OCI-LY7 (cell line): ENCODE measurements at regions not wholly inside any gene's neighbourhood (a gene's known extent, or its start where the extent isn't known, plus 50 kb on each side); places are given as distances from the start of the nearest gene placed in this dataset.
"Not testable (repeated sequence)": the region's sequence is repeated elsewhere in the genome, so short reads cannot be mapped to it uniquely, and the experiment has no call there.

ENCODE experiments used
- BruUV-seq: library from RNA; stranded (reverse); fragments of 400-500 nt; replicated peaks from 2 replicates; lab custom pipeline; 2021; lab: Mats Ljungman, UMichigan
- CTCF ChIA-PET: fragments of 300-600 bp; sonication (Branson Sonifier 250); formaldehyde crosslinking; loops from one replicate; lab custom pipeline; 2022; ENCODE audit warnings: antibody characterized with exemption; ENCODE audit not compliant: unreplicated experiment; lab: Charles Lee
- POLR2A ChIA-PET: fragments of 300-600 bp; sonication (Branson Sonifier 250); formaldehyde crosslinking; loops from one replicate; lab custom pipeline; 2022; ENCODE audit warnings: antibody characterized with exemption; lab: Charles Lee
- DNase-seq: peaks from one replicate; pipeline ENCODE4 v3.0.0-alpha.2; 2015; ENCODE audit warnings: low spot score
- H2AFZ ChIP-seq: fragments of 200-600 bp; sonication (generic), shearing (Covaris generic); 2 replicates; pipeline ENCODE4 v1.6.1; 2014; ENCODE audit warnings: mild to moderate bottlenecking, antibody characterized with exemption, low read length, moderate library complexity
- H3K27ac ChIP-seq: fragments of 200-600 bp; sonication (generic); 2 replicates; pipeline ENCODE4 v1.5.1; 2014; ENCODE audit warnings: mixed run types, low read depth, mild to moderate bottlenecking, moderate library complexity, low read length, inconsistent platforms; ENCODE audit not compliant: poor library complexity, severe bottlenecking
- H3K36me3 ChIP-seq: fragments of 200-600 bp; sonication (generic); 2 replicates; pipeline ENCODE4 v1.6.1; 2014; ENCODE audit warnings: mild to moderate bottlenecking, antibody characterized with exemption, low read length, moderate library complexity, mixed read lengths; ENCODE audit not compliant: insufficient read depth
- H3K4me1 ChIP-seq: fragments of 200-600 bp; sonication (generic); 2 replicates; pipeline ENCODE4 v1.5.1; 2014; ENCODE audit warnings: mild to moderate bottlenecking, low read length; ENCODE audit not compliant: insufficient read depth, poor library complexity, severe bottlenecking
- H3K4me2 ChIP-seq: fragments of 200-600 bp; sonication (generic); 2 replicates; pipeline ENCODE4 v1.6.1; 2014; ENCODE audit warnings: mild to moderate bottlenecking, low read length
- H3K4me3 ChIP-seq: fragments of 200-600 bp; sonication (generic); 2 replicates; pipeline ENCODE4 v1.5.1; 2014; ENCODE audit warnings: mild to moderate bottlenecking, low read depth, low read length; ENCODE audit not compliant: poor library complexity, severe bottlenecking
- H3K79me2 ChIP-seq: fragments of 200-600 bp; sonication (generic); 2 replicates; pipeline ENCODE4 v1.6.1; 2016; ENCODE audit warnings: low read depth, mild to moderate bottlenecking, low read length, moderate library complexity, mixed read lengths; ENCODE audit not compliant: insufficient read depth
- H3K9me2 ChIP-seq: fragments of 200-600 bp; sonication (generic); 2 replicates; pipeline ENCODE4 v1.6.1; 2016; ENCODE audit warnings: mild to moderate bottlenecking, low read length, mixed read lengths; ENCODE audit not compliant: insufficient read depth
- H3K9me3 ChIP-seq: fragments of 200-600 bp; sonication (generic); 2 replicates; pipeline ENCODE4 v1.6.1; 2014; ENCODE audit warnings: mild to moderate bottlenecking, mixed run types, low read length, mixed read lengths
- H4K20me1 ChIP-seq: fragments of 200-600 bp; sonication (generic); 2 replicates; pipeline ENCODE4 v1.6.1; 2014; ENCODE audit warnings: mild to moderate bottlenecking, antibody characterized with exemption, low read length, moderate library complexity, mixed read lengths; ENCODE audit not compliant: insufficient read depth
- EZH2phosphoT487 ChIP-seq: fragments of 200-600 bp; sonication (generic); IDR thresholded peaks from 2 replicates; pipeline ENCODE4 v1.6.1; 2018; ENCODE audit warnings: low read depth, borderline replicate concordance, mild to moderate bottlenecking, mixed run types, antibody characterized with exemption, low read length, moderate library complexity, mixed read lengths
- intact Hi-C: fragments of 100-400 bp; cut with micrococcal nuclease; formaldehyde crosslinking; loops from one replicate; pipeline ENCODE4 v1.10.0; 2022; ENCODE audit not compliant: unreplicated experiment
- TF ChIP-seq, protein P1 (sequence below): fragments of 200-600 bp; sonication (generic); conservative IDR thresholded peaks from 2 replicates; pipeline ENCODE4 v1.5.1; 2014; ENCODE audit warnings: mild to moderate bottlenecking, antibody characterized with exemption, low read length, moderate library complexity, mixed read lengths

DNA sequence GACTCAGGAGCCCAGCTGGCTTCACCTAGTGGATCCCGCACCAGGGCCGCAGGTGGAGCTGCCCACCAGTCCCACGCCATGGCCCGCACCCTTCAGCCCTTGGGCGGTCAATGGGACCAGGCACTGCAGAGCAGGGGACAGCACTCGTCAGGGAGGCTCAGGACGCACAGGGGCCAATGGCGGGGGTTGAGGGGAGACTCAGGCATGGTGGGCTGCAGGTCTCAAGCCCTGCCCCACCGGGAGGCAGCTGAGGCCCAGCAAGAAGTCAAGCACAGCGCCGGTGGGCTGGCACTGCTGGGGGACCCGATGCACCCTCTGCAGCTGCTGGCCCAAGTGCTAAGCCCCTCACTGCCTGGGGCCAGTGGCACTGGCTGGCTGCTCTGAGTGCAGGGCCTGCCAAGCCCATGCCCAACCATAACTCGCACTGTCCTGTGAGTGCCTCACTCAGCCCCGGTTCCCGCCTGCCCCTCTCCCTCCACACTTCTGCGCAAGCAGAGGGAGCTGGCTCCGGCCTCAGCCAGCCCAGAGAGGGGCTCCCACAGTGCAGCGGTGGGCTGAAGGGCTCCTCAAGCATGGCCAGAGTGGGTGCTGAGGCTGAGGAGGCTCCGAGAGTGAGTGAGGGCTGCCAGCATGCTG lies 111.7 kb upstream of the PGR start:
- Histone ChIP-seq H2AFZ (no peak overlapping the region), H3K4me2 (no peak overlapping the region), H3K27ac (no peak overlapping the region), H3K4me3 (no peak overlapping the region), H3K36me3 (no peaks in the 10 kb centered on the region), H4K20me1 (no peaks in the 10 kb centered on the region), H3K9me2 (no peaks in the 10 kb centered on the region), H3K9me3 (no peaks in the 10 kb centered on the region), H3K4me1 (no peaks in the 10 kb centered on the region), H3K79me2 (no peaks in the 10 kb centered on the region)
- BruUV-seq = no TSS peak
- CTCF ChIA-PET = no interaction called here
- intact Hi-C loops = no loop called here
- TF ChIP-seq, protein P1, sequence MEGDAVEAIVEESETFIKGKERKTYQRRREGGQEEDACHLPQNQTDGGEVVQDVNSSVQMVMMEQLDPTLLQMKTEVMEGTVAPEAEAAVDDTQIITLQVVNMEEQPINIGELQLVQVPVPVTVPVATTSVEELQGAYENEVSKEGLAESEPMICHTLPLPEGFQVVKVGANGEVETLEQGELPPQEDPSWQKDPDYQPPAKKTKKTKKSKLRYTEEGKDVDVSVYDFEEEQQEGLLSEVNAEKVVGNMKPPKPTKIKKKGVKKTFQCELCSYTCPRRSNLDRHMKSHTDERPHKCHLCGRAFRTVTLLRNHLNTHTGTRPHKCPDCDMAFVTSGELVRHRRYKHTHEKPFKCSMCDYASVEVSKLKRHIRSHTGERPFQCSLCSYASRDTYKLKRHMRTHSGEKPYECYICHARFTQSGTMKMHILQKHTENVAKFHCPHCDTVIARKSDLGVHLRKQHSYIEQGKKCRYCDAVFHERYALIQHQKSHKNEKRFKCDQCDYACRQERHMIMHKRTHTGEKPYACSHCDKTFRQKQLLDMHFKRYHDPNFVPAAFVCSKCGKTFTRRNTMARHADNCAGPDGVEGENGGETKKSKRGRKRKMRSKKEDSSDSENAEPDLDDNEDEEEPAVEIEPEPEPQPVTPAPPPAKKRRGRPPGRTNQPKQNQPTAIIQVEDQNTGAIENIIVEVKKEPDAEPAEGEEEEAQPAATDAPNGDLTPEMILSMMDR = no peak
- TF ChIP-seq EZH2phosphoT487 = no peak
- no peak for DNase-seq
- POLR2A ChIA-PET = interaction anchor here (1.0 kb wide), 1 partner anchor 18 kb away, joined by 3 read pairs; no protein-coding TSS in a partner anchor

DNA sequence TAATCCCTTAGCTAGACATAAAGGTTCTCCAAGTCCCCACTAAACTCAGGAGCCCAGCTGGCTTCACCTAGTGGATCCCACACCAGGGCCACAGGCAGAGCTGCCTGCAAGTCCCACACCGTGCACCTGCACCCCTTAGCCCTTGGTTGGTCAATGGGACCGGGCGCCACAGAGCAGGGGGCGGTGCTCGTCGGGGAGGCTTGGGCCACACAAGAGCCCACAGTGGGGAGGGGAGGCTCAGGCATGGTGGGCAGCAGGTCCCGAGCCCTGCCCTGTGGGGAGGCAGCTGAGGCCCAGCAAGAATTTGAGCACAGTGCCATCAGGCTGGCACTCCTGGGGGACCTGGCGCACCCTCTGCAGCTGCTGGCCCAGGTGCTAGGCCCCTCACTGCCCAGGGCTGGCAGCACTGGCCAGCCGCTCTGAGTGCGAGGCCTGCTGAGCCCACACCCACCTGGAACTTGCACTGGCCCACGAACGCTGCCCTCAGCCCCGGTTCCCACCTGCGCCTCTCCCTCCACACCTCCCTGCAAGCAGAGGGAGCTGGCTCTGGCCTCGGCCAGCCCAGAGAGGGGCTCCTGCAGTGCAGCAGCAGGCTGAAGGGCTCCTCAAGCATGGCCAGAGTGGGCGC lies 101.7 kb upstream of the PGR start:
- H3K4me2 ChIP-seq, DNase-seq, H4K20me1 ChIP-seq, BruUV-seq, H2AFZ ChIP-seq, H3K27ac ChIP-seq, H3K4me3 ChIP-seq, H3K9me3 ChIP-seq, H3K9me2 ChIP-seq, H3K36me3 ChIP-seq, CTCF ChIA-PET, intact Hi-C loops, H3K79me2 ChIP-seq, POLR2A ChIA-PET, H3K4me1 ChIP-seq: not testable (repeated sequence)

DNA sequence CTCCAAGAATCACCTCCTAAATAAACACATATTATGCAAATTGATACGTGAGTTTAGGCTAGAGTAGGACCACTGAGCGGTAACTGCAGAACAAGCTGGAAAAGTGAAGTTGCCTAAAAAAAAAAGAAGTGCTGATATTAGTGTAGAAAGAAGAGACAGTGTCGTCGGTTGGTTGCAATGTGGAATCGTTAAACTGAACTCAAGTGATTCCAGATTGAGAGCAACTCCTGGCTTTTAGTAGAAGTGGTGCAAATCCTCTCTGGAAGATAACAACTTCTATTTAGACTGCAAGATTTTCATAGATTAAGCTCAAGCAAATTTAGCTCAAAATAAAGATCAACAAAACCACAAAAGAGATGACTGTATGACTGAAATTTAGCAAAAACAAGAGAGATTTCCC lies 97.0 kb upstream of the PGR start:
- intact Hi-C loops = no loop called here
- no peak overlapping the region for H2AFZ ChIP-seq
- no peak overlapping the region for H3K4me3 ChIP-seq
- TF ChIP-seq, protein P1 = no peak
- TF ChIP-seq EZH2phosphoT487 = no peak
- H3K9me2 ChIP-seq = no peaks in the 10 kb centered on the region
- no TSS peak for BruUV-seq
- 0 out of 2 replicates have a peak, but pooled peaks cover 4% of the 10 kb centered on the region for H3K9me3 ChIP-seq
- H4K20me1 ChIP-seq = no peaks in the 10 kb centered on the region
- H3K4me2 ChIP-seq = no peak overlapping the region
- DNase-seq = no peak
- H3K4me1 ChIP-seq = no peaks in the 10 kb centered on the region
- no peak overlapping the region for H3K27ac ChIP-seq
- H3K79me2 ChIP-seq = no peaks in the 10 kb centered on the region
- POLR2A ChIA-PET = no interaction called here
- CTCF ChIA-PET = no interaction called here
- no peaks in the 10 kb centered on the region for H3K36me3 ChIP-seq
